GM23248 (cell line): ENCODE measurements at regions not wholly inside any gene's neighbourhood (a gene's known extent, or its start where the extent isn't known, plus 50 kb on each side); places are given as distances from the start of the nearest gene placed in this dataset.

Experiments
- DNase-seq: peaks from one replicate; pipeline ENCODE4 v3.0.0-alpha.2; 2015
- H2AFZ ChIP-seq: fragments of 200-600 bp; sonication (generic); 2 replicates; pipeline ENCODE4 v1.6.1; 2016; ENCODE audit warnings: antibody characterized with exemption
- H3F3A ChIP-seq: fragments of 200-600 bp; sonication (generic); 2 replicates; pipeline ENCODE4 v1.6.1; 2016; ENCODE audit warnings: mild to moderate bottlenecking, antibody characterized with exemption, mixed run types; ENCODE audit not compliant: insufficient read depth
- H3K27ac ChIP-seq: fragments of 200-600 bp; sonication (generic); 2 replicates; pipeline ENCODE4 v1.5.1; 2016; ENCODE audit warnings: mild to moderate bottlenecking
- H3K27me3 ChIP-seq: fragments of 200-600 bp; sonication (generic); replicated peaks from 2 replicates; pipeline ENCODE4 v1.6.1; 2016; ENCODE audit warnings: mild to moderate bottlenecking; ENCODE audit not compliant: insufficient read depth
- H3K36me3 ChIP-seq: fragments of 200-600 bp; sonication (generic); 2 replicates; pipeline ENCODE4 v1.6.1; 2016; ENCODE audit warnings: low read depth, mild to moderate bottlenecking
- H3K4me1 ChIP-seq: fragments of 200-600 bp; sonication (generic); 2 replicates; pipeline ENCODE4 v1.6.1; 2016; ENCODE audit warnings: mild to moderate bottlenecking; ENCODE audit not compliant: insufficient read depth
- H3K4me2 ChIP-seq: fragments of 200-600 bp; sonication (generic); one replicate; pipeline ENCODE4 v1.6.1; 2016; ENCODE audit warnings: mild to moderate bottlenecking; ENCODE audit not compliant: unreplicated experiment
- H3K4me3 ChIP-seq: fragments of 200-600 bp; sonication (generic); 2 replicates; pipeline ENCODE4 v1.5.1; 2016; ENCODE audit warnings: mild to moderate bottlenecking
- H3K79me2 ChIP-seq: fragments of 200-600 bp; sonication (generic); 2 replicates; pipeline ENCODE4 v1.6.1; 2016; ENCODE audit warnings: mild to moderate bottlenecking; ENCODE audit not compliant: insufficient read depth
- H3K9ac ChIP-seq: fragments of 200-600 bp; sonication (generic); 2 replicates; pipeline ENCODE4 v1.6.1; 2016; ENCODE audit warnings: mild to moderate bottlenecking
- H3K9me2 ChIP-seq: fragments of 200-600 bp; sonication (generic); 2 replicates; pipeline ENCODE4 v1.6.1; 2016; ENCODE audit warnings: mixed run types, mild to moderate bottlenecking, moderate library complexity; ENCODE audit not compliant: insufficient read depth
- H3K9me3 ChIP-seq: fragments of 200-600 bp; sonication (generic); one replicate; pipeline ENCODE4 v1.6.1; 2017; ENCODE audit warnings: low read depth
- H4K20me1 ChIP-seq: fragments of 200-600 bp; sonication (generic); 2 replicates; pipeline ENCODE4 v1.6.0; 2016; ENCODE audit not compliant: insufficient read depth
- EZH2 ChIP-seq: fragments of 200-600 bp; sonication (generic); IDR thresholded peaks from 2 replicates; pipeline ENCODE4 v1.6.1; 2018; ENCODE audit warnings: antibody characterized with exemption, mild to moderate bottlenecking; ENCODE audit not compliant: insufficient read depth, poor library complexity, severe bottlenecking
- EZH2phosphoT487 ChIP-seq: fragments of 200-600 bp; sonication (generic); IDR thresholded peaks from 2 replicates; pipeline ENCODE4 v1.6.1; 2018; ENCODE audit warnings: antibody characterized with exemption, moderate library complexity, mild to moderate bottlenecking, low read depth; ENCODE audit not compliant: insufficient read depth
- WGBS, 2 experiments: methylation state at CpG; one replicate each; pipeline ENCODE4 v1.1.6; 2015 to 2017; ENCODE audit warnings: low lambda C conversion rate in 2 of 2, low coverage in 1 of 2; ENCODE audit errors: missing lambda C conversion rate in 2 of 2; 5-methylcytosine and 5-hydroxymethylcytosine counted together
- in situ Hi-C: fragments of 300-500 bp; cut with MboI; formaldehyde crosslinking; loops from 2 replicates; pipeline ENCODE4 v1.15.0; 2020

- Histone ChIP-seq H3K27me3 (no peaks in the 10 kb centered on the region), H3F3A (no peaks in the 10 kb centered on the region), H3K27ac (no peak overlapping the region), H3K79me2 (no peaks in the 10 kb centered on the region), H3K9ac (no peak overlapping the region), H3K36me3 (no peaks in the 10 kb centered on the region), H3K4me1 (no peaks in the 10 kb centered on the region), H4K20me1 (no peaks in the 10 kb centered on the region), H3K4me3 (no peak overlapping the region), H3K9me2 (no peaks in the 10 kb centered on the region), H3K9me3 (no peaks in the 10 kb centered on the region), H3K4me2 (no peak overlapping the region), H2AFZ (no peak overlapping the region)
- in situ Hi-C loops: no loop called here
- 0 to 12% methylated on average over 1 of the region's 1 CpG for WGBS, 2 experiments
- DNase-seq: no peak
- TF ChIP-seq EZH2: no peak
- no peak for TF ChIP-seq EZH2phosphoT487
Observed at GRCh38 chr6:95423331-95423730, 154.0 kb upstream of the MANEA start.

- WGBS, 2 experiments: 32% methylated on average over 2 of the region's 2 CpGs
- Histone ChIP-seq H3K9me2 (no peaks in the 10 kb centered on the region), H3K4me1 (no peaks in the 10 kb centered on the region), H3K9me3 (no peaks in the 10 kb centered on the region), H3K27ac (no peak overlapping the region), H2AFZ (no peak overlapping the region), H3K79me2 (no peaks in the 10 kb centered on the region), H3K4me2 (no peak overlapping the region), H3K9ac (no peak overlapping the region), H3K36me3 (no peaks in the 10 kb centered on the region), H3K27me3 (no peaks in the 10 kb centered on the region), H4K20me1 (no peaks in the 10 kb centered on the region), H3K4me3 (no peak overlapping the region), H3F3A (no peaks in the 10 kb centered on the region)
- TF ChIP-seq EZH2: no peak
- no peak for TF ChIP-seq EZH2phosphoT487
- peak; percentile 38 for DNase-seq
- in situ Hi-C loops: no loop called here
Observed at GRCh38 chr6:95431637-95432228, 145.6 kb upstream of the MANEA start.

- TF ChIP-seq EZH2phosphoT487 (no peak), EZH2 (no peak)
- in situ Hi-C loops: no loop called here
Observed at GRCh38 chr6:95439741-95440140, 137.6 kb upstream of the MANEA start.

GRCh38 chr6:95448208-95448607, 129.1 kb upstream of the MANEA start:
- Histone ChIP-seq H3K9me3 (no peaks in the 10 kb centered on the region), H3K9me2 (no peaks in the 10 kb centered on the region), H3K4me2 (no peak overlapping the region), H3K27ac (no peak overlapping the region), H3K4me1 (no peaks in the 10 kb centered on the region), H2AFZ (no peak overlapping the region), H3K36me3 (no peaks in the 10 kb centered on the region), H3K79me2 (no peaks in the 10 kb centered on the region), H3K4me3 (no peak overlapping the region), H3F3A (no peaks in the 10 kb centered on the region), H3K9ac (no peak overlapping the region), H4K20me1 (no peaks in the 10 kb centered on the region), H3K27me3 (no peaks in the 10 kb centered on the region)
- DNase-seq: no peak
- in situ Hi-C loops: no loop called here
- 40 to 45% methylated on average over 4 of the region's 4 CpGs for WGBS, 2 experiments
- no peak for TF ChIP-seq EZH2phosphoT487

More at GRCh38 chr6:95439741-95440140, 137.6 kb upstream of the MANEA start:
- Histone ChIP-seq H4K20me1 (no peaks in the 10 kb centered on the region), H3K4me1 (no peaks in the 10 kb centered on the region), H3K9ac (no peak overlapping the region), H3K36me3 (no peaks in the 10 kb centered on the region), H2AFZ (no peak overlapping the region), H3K27ac (no peak overlapping the region), H3K27me3 (no peaks in the 10 kb centered on the region), H3K9me3 (no peaks in the 10 kb centered on the region), H3K9me2 (no peaks in the 10 kb centered on the region), H3F3A (no peaks in the 10 kb centered on the region), H3K4me2 (no peak overlapping the region), H3K79me2 (no peaks in the 10 kb centered on the region), H3K4me3 (no peak overlapping the region)
- WGBS, 2 experiments: 56 to 72% methylated on average over 2 of the region's 2 CpGs
- no peak for DNase-seq

GRCh38 chr6:95469511-95469910, 107.8 kb upstream of the MANEA start:
- Histone ChIP-seq H3K79me2 (no peaks in the 10 kb centered on the region), H3K27ac (no peak overlapping the region), H3K4me1 (no peaks in the 10 kb centered on the region), H3K36me3 (no peaks in the 10 kb centered on the region), H3K9ac (no peak overlapping the region), H2AFZ (no peak overlapping the region), H4K20me1 (no peaks in the 10 kb centered on the region), H3K9me2 (no peaks in the 10 kb centered on the region), H3K9me3 (no peaks in the 10 kb centered on the region), H3F3A (no peaks in the 10 kb centered on the region), H3K4me2 (no peak overlapping the region), H3K27me3 (no peaks in the 10 kb centered on the region), H3K4me3 (no peak overlapping the region)
- in situ Hi-C loops: no loop called here
- TF ChIP-seq EZH2phosphoT487: no peak
- TF ChIP-seq EZH2: no peak
- 14 to 18% methylated on average over 2 of the region's 2 CpGs for WGBS, 2 experiments
- DNase-seq: no peak
